ENCODE measurements at regions not wholly inside any gene's neighbourhood (a gene's known extent, or its start where the extent isn't known, plus 50 kb on each side); places are given as distances from the start of the nearest gene placed in this dataset.

DNA sequence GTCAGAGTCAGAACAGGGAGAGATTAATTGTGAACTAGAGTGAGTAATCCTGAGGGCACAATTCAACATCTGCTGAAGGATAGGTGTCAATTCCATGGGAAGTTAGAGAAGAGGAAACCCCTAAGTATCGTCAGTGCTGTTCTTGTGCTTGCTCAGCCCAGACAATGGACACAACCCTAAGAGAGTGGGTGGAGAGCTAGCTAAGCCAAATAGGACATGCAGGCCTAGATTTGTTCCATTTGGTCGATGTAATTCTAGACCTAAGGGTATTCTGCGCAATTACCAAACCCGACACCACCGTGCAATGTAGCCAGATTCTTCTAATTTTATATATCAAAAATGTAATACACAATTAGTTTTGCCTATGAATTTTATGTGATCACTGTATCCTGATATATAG is 431.6 kb downstream of the SH3GL2 start:
- no peak for TF ChIP-seq CTCF (IDR thresholded peaks at IDR 0.05)
- TF ChIP-seq POLR2A (IDR thresholded peaks at IDR 0.05), result no peak

Measured in heart left ventricle (tissue), 13 donors.